ENCODE measurements at regions not wholly inside any gene's neighbourhood (a gene's known extent, or its start where the extent isn't known, plus 50 kb on each side); places are given as distances from the start of the nearest gene placed in this dataset.
"Not testable (repeated sequence)": the region's sequence is repeated elsewhere in the genome, so short reads cannot be mapped to it uniquely, and the experiment has no call there.

DNA sequence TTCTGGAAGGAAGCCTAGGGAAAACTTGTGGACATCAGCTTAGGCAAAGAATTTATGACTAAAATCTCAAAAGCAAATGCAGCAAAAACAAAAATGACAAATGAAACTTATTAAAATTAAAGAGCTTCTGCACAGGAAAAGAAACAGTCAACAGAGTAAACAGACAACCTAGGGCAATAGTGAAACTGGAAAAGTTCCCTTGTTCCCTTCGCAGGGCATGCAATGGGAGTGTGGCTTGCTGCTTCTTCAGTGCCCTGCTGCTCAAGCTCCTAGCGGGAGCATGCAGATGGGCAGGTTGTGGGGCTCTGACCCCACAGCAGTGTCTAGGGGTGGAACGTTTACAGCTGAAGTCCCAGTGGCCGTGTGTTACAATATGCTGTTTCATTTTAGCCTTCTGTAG, 1797.4 kb downstream of the NCAM2 start:
- DNase-seq, result no peak

DNA sequence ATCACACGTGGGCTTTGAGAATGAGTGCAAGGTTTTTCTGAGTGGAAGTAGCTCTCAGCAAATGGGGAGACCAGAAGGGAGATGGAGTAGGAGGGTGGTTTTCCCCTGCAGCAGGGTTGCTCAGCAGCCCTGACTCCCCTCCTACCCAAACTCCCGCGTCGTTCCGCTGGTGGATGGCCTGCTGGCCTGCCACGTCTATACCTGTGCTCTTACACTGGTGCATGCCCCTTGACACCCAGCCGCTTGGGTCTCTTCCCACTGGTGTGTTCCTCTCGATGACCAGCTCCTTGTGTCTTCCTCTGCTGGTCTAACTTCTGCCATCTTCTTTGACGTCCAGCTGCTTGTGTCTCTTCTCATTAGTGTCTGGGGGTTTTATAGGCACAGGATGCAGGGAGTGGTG, 1797.9 kb downstream of the NCAM2 start:
- no peak for DNase-seq

DNA sequence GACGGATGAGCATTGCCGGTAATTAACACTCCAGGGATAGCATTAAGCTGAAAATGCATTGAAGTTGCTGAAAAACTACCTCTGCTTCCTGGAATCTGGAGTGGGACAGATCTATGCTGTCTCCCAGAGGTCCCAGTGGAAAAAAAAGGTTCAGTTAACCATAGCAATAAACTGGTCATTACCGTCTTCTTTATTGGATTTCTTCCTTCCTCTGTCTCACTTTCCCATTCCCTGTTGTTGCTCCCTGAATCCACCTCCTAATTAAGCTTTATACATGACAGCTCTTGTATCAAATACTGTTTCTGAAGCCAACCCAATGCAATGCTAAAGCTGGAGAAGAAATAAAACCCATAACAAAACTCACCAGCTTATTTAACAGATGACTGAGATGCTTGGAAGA, 1805.9 kb downstream of the NCAM2 start:
- DNase-seq, result no peak

DNA sequence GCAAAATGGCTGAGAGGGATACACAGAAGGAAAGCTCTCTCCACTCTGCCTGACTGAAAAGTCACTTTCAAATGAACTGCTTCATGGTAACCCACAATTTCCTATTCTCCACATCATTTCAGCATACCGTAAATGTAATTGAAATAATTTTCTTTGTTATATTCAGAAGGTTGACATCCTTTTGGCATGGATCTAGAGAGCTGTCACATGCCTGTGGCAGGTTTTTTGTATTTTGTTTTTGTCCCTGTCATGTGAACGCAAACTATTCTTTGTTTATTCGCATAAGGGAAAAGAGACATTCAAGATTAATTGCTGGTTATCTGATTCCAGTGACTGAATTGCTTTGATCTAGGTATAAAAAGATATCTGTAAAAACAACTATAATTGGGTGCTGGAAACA, 1808.1 kb downstream of the NCAM2 start:
- DNase-seq, result no peak

DNA sequence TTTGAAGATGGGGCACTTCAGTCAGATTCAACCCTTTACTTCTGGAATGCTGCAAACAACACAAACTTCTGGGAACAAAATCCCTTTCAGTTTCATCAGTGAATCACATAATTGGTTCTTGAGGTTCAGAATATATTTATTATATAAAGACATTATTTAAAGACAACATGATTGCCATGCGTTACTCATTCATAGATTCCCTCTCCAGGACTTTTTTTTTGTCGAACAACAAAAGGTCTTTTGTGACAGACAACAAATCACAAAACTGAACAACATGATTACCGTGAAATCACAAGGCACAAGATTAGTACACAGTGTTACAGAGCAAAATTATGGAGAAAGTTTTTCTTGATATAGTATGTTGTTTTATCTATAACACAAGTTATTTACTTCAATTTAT, 1815.0 kb downstream of the NCAM2 start:
- no peak for DNase-seq

DNA sequence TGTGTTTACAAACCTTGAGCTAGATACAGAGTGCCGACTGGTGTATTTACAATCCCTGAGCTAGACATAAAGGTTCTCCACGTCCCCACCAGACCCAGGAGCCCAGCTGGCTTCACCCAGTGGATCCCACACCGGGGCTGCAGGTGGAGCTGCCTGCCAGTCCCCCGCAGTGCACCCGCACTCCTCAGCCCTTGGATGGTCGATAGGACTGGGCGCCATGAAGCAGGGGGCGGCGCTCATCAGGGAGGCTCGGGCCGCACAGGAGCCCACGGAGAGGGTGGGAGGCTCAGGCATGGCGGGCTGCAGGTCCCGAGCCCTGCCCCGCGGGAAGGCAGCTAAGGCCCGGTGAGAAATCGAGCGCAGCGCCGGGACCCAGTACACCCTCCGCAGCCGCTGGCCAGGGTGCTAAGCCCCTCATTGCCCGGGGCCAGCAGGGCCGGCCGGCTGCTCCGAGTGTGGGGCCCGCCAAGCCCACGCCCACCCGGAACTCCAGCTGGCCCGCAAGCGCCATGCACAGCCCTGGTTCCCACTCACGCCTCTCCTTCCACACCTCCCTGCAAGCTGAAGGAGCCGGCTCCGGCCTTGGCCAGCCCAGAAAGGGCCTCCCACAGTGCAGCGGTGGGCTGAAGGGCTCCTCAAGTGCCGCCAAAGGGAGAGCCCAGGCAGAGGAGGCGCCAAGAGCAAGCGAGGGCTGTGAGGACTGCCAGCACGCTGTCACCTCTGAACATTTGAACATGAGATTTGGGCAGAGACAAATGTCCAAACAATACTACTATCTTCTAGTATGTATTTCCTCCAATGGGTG, 1820.7 kb downstream of the NCAM2 start:
- not testable (repeated sequence) for DNase-seq

DNA sequence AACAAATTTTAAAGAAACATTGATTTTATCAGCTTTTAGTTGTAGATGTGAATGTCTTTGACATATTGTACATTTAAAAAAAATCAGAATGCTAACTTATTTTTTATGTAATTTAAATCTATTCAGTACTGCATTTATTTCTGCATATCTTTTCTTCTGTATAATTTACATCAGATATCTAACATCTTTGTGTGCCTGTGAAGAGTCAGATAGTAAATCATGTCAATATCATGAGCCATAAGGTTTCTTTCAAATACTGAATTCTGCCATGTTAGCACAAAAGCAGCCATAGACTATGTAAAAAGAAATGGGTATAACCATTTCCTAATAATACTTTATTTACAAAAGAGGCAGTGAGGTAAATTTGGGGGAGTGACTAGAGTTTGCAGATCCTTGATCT, 1829.2 kb downstream of the NCAM2 start:
- DNase-seq, result no peak

DNA sequence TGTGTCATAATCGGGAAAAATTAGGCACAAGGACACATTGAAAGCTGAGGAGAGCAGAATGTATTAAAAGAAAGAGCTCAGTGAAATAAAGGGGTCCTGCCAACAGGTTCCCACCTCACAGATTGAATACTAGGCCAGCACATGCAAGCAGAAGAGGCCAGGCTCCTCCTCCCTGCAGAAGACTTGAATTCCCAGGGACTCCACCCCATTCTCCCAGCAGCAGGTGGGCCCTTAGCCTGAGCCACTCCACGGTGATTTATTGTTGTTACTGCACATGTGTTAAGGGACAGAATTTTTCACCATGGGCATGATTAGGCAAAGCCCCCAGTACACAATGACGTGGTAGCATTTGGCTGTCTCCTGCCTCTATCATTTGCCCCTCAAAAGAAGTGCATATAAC, 1844.7 kb downstream of the NCAM2 start:
- no peak for DNase-seq

DNA sequence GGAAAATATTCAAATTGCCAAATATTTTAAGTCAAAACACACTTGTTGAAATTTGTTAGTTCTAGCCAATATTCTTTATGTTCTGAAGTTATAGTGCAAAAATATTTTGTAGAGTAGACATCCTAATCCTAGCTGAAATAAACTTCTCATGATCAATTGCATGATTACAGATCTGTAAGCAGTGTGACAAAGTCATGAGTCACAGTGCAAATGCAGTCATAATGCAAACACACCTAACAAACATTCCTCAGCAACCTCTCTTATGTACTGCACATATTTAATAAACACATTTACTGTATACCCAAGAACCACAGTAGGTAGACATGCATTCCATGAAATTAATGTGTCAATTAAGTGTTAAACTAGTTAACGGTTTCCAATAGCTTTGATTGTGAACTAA, 1857.4 kb downstream of the NCAM2 start:
- no peak for DNase-seq

DNA sequence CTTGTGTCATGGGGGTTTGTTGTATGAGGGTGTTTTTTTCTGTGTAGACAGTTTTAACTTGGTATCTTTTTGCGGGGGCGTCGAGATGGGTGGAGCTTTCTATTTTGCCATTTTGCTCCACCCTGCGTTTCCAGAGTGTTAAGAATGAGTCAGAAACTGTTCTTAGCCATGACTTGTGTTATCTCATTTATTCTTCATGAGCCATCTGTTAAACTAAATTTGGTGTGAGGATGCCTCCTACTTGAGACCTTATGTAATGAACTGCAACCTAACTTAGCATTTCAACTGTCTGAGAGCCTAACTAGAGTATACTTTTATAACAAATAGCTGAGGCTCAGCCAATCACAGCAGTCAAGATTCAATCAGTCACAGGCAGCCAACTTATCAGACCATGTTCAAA, 1873.5 kb downstream of the NCAM2 start:
- no peak for DNase-seq

DNA sequence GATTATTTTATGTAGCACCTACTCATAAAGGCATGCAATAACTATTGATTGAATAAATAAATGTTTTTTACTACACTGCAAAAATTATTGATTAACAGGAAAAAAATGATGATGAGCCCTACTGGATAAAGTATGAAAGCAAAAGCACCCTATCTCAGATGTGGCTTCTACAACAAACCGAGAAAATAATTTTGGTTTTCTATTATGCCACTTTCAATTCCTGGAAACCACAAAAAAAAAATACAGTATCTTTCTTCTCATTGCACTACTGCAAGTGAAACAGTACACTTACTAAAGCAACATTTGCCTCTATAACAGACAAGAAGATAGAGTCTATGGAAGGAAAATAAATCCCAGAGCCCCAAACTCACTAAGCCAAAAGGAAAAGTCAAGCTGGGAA, 1882.4 kb downstream of the NCAM2 start:
- DNase-seq, result no peak

DNA sequence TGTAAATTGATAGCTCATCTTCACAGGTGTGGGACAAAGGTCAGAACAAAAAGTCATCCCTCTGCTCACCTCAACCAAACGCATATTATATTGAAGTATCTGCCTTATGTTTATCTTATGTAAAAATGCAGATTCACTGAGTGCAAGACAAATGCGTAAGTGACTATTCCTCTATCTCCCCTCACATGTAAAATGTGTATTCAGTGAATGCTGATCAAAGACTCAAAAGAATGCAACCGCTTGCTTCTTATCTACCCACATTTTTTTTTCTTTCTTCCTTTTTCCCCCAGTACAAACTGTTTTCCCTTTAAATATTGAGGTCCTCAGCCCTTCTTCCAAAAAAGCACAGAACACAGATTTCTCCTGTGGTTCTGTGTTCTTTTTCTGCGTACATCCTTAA, 1882.9 kb downstream of the NCAM2 start:
- DNase-seq, result no peak

DNA sequence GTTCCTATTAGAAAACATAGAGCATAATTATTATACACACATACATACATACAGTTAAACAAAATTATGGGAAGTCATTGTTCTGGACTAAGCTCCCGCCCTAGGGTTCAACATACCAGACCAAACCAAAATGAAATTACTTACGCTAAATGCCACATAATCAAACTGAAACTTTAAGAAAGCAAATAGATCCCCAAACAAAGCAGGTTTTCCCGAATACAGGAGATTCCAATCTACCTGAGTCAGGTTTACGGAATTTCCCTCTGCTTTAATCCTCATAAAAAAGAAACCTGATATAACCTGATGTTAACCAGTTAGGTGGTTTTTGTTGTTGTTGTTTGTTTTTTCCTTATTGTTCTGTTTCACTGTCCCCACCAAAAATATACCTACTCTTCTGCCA, 1886.9 kb downstream of the NCAM2 start:
- DNase-seq, result no peak

DNA sequence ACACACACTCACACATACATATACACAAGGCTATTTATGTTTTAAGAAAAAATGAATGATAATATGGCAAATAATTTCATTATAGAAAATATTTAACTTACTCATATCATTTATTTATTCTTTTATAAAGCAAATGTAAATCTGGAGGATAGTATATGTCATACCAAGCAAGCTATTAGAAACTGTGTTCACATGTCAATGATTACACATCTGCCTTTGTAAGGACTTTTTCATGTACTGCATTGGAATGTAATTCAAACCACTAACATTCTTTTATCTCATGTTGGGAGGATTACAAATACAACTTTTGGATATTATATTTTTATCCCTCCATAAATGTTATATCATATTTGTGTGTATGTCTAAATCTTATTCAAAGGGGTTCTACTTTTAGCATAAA, 1887.4 kb downstream of the NCAM2 start:
- no peak for DNase-seq

DNA sequence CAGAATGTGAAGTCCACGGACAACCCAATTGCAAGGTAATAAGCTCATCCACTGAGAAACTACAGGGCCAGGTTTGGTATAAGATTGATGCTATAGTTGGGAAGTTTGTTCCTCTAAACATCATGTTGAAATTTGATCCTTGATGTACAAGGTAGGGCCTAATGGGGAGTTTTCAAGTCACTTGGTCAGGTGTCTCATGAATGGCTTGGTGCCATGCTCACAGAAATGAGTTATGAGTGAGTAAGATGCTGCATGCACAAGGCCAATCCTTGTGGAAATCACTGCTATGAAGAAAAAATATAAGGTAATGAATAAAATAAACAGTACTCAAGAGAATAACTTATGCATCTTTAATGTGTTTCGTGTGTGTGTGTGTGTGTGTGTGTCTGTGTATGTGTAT, 1891.2 kb downstream of the NCAM2 start:
- DNase-seq, result no peak

DNA sequence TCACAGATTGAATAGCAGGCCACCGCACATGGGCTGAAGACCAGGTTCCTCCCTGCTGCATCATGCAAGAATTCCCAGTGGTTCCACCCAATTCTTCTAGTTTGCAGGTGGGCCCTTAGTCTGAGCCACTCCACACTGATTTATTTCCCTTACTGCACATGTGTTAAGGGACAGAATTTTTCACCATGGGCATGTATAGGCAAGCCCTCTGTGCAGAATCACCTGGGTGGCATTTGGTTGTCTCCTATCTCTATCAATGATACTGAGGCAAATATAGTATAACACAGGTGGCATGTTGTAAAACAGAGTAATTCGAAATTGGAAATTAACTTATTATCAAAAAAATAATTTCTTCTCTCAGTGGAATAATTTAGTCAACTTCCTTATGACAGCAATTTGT, 1892.4 kb downstream of the NCAM2 start:
- no peak for DNase-seq

DNA sequence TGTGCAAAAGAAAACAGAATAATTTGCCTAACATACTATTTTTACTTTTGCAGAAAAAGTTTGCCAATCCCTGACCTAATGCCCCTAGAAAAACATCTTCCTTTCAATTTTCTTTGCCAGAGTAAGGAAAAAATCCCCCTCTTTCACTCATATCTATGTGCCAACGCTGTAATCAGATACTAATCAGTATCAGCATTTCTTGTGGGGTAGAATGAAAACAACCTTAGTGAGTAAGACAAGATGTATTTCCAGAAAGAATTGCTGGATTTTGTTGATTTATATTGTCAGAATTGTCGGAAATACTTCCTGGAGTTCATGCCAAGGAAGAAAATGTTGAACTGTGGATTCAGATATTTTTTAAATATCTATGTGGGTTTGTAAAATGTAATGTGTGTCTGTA, 1893.8 kb downstream of the NCAM2 start:
- DNase-seq, result no peak

DNA sequence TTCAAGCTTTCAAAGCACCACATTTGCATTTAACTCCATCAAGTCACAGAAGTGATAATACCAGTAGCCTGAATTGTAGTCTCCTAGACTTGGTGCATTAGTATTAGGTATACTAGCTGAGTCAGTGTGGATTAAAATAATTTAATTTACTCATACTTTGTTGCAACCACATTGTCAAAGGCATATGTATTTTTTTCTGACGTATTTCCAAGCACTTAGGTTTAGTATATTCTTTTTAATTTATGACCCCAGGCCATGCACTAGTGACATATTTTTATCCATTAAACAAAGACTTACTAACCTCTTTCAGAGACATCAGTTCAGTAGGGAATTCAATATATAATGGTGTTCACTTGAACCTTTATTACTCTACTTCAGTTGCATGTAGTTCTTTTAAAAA, 1894.5 kb downstream of the NCAM2 start:
- DNase-seq, result no peak

DNA sequence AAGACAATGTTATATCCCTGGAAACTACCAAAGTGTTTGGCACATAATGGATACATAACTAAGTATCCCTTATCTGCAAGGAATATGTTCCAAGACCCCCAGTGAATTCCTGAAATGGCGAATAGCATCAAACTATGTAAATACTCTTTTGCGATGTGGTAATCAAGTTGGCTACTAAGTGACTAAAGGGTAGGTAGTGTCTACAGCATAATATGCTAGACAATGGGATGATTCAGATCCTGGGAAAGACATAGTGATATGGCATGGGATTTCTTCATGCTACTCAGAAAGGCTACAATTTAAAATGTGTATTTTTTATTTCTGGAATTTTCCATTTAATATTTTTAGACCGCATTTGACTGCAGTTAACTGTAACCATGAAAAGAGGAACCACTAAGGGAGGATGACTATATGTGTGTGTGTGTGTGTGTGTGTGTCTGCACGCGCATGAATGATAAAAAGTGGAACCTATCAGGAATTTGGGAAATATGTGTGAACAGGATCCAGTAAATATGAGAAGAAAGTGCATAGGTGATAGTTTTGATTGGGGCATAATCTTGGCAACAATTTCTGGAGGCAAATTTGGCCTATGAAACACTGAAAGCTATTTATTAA, 1899.9 kb downstream of the NCAM2 start:
- no peak for DNase-seq

DNA sequence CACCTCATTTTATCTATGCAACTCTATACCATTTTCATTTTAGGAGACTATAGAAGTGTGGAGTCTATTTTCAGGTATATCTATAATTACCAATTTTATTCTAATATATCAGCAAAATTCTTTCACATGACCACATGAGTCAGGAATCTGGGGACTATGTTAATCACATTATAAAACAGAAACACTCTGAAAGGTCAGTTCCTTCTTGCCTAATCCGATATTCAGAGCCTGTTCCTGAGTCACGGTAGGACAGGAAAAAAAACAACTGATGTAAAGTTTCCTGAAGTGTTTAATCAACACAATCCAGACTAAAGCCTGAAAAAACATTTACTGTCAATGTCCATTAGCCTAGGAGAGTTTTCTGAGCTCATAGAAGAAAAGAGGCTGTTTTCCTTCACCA, 1902.3 kb downstream of the NCAM2 start:
- no peak for DNase-seq

DNA sequence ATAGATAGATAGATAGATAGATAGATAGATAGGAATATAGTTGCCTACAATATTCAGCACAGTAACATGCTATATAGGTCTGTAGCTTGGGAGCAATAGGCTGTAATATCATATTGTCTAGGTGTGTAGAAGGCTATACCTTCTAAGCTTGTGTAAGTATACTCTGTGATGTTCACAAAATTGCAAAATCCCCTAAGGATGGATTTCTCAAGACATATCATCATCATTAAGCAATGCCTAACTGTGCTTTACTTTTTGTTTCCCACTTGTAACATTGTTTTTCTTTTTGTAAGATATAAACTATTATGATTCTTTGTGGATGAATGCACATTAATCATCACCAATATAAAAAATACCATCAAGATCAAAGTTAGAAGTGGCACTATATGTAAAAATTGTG, 1905.6 kb downstream of the NCAM2 start:
- no peak for DNase-seq

DNA sequence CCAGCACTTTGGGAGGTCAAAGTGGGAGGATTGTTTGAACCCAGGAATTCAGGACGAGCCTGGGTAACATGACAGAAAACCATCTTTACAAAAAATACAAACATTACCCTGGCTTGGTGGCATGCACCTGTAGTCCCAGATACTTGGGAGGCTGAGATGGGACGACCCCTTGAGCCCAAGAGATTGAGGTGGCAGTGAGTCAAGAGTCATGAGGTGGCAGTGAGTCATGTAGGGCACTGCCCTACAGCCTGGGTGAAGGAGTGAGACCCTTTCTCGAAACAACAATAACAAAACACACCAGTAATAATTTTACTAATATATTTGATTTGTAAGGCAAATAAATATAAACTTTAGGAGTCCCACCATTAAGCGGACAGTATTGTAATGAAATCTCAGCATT, 1906.2 kb downstream of the NCAM2 start:
- DNase-seq, result no peak

DNA sequence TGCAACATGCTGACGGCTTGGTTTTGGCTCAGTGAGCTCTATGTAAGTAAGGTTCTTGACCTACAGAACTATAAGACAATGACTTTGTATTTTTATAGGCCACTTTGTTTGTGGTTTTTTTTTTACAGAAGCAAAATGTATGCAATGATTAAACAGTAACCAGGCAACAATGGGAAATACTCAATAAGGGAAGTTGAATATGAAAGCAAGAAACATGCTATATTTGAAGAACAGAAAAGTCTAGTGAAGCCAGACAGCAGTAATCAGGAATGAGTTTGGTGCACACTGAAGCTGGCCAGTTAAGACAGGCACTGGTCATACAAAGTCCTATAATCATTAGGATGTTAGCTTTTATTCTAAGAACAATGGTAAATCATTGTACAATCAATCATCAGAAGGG, 1926.8 kb downstream of the NCAM2 start:
- no peak for DNase-seq

DNA sequence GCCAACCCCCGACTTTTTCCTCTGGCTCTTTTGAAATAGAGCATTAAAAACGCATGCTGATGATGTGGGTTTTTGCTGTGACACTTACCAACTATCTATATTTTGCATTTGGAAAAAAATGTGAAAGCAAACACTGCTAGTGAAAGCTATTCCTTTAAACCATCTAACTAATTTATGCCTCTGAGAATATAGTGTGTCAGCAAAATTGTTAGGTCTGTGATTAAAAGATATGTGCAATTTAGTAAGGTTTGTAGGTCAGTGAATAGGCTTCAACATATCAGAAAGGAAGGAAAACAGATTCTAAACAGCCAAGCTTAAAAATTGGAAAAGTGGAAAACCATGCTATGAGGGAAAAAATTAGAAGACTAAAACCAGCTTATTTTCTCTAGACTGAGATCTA, 1929.3 kb downstream of the NCAM2 start:
- DNase-seq, result no peak

Measured in hematopoietic multipotent progenitor cell treated with erythropoietin and hydrocortisone succinate and interleukin-3 and kit ligand, for 8 days (in vitro differentiated cells).